Lower lobe of right lung (tissue), 2 donors: ENCODE measurements at regions not wholly inside any gene's neighbourhood (a gene's known extent, or its start where the extent isn't known, plus 50 kb on each side); places are given as distances from the start of the nearest gene placed in this dataset.

ENCODE experiments used
- ATAC-seq, 2 donors: fragments of 200-7000 bp; cut with Tn5 transposase; one replicate each; pipeline ENCODE4 v1.9.1; 2020 to 2022; ENCODE audit warnings: mild to moderate bottlenecking in 2 of 2, moderate library complexity in 2 of 2
- DNase-seq: peaks from one replicate; pipeline ENCODE4 v3.0.0-alpha.2; 2020
- H3K27ac ChIP-seq: fragments of 200-600 bp; one replicate; pipeline ENCODE4 v1.8.0; 2022
- H3K27me3 ChIP-seq: fragments of 200-600 bp; one replicate; pipeline ENCODE4 v1.8.0; 2022; ENCODE audit warnings: low read depth
- H3K36me3 ChIP-seq: fragments of 200-600 bp; one replicate; pipeline ENCODE4 v1.8.0; 2022; ENCODE audit warnings: mild to moderate bottlenecking
- H3K4me1 ChIP-seq: fragments of 200-600 bp; one replicate; pipeline ENCODE4 v1.8.0; 2022
- H3K4me3 ChIP-seq: fragments of 200-600 bp; one replicate; pipeline ENCODE4 v1.8.0; 2022; ENCODE audit warnings: mild to moderate bottlenecking
- H3K9me3 ChIP-seq: fragments of 200-600 bp; one replicate; pipeline ENCODE4 v1.8.0; 2022
- intact Hi-C: fragments of 100-400 bp; cut with DNase I; formaldehyde crosslinking; loops from one replicate; pipeline ENCODE4 v1.11.0; 2022
- TF ChIP-seq, protein P1 (sequence below): fragments of 200-600 bp; IDR thresholded peaks from one replicate; pipeline ENCODE4 v1.8.0; 2022; ENCODE audit warnings: antibody characterized with exemption, mild to moderate bottlenecking
- donor health status: DM: no; HTN: yes; CAD: no; lungs with severe emphysema.

DNA sequence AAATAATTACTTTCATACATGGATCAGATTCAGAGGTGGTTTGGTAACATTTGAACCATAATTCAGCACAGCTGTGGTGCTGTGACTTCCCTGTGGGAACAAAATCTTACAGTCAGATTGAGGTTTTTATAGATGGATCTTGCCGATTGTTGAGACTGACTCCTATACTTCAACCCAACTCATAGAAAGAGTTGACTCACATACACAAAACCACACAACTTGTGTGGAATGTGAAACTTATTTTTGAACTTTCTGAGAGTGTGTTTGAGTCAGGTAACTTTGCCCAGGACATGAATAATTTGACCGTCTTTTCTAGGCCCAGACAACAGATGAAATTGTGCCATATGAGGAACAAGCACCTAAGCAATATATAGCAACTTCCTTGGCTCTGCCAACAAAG is 1152.4 kb upstream of the AMELY start:
- Histone ChIP-seq H3K4me3 (no peak overlapping the region), H3K36me3 (no peaks in the 10 kb centered on the region), H3K27me3 (no peaks in the 10 kb centered on the region), H3K9me3 (no peaks in the 10 kb centered on the region), H3K4me1 (no peaks in the 10 kb centered on the region), H3K27ac (no peak overlapping the region)
- no peak for ATAC-seq
- TF ChIP-seq, protein P1, sequence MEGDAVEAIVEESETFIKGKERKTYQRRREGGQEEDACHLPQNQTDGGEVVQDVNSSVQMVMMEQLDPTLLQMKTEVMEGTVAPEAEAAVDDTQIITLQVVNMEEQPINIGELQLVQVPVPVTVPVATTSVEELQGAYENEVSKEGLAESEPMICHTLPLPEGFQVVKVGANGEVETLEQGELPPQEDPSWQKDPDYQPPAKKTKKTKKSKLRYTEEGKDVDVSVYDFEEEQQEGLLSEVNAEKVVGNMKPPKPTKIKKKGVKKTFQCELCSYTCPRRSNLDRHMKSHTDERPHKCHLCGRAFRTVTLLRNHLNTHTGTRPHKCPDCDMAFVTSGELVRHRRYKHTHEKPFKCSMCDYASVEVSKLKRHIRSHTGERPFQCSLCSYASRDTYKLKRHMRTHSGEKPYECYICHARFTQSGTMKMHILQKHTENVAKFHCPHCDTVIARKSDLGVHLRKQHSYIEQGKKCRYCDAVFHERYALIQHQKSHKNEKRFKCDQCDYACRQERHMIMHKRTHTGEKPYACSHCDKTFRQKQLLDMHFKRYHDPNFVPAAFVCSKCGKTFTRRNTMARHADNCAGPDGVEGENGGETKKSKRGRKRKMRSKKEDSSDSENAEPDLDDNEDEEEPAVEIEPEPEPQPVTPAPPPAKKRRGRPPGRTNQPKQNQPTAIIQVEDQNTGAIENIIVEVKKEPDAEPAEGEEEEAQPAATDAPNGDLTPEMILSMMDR: no peak
- DNase-seq: no peak
- intact Hi-C loops: no loop called here

DNA sequence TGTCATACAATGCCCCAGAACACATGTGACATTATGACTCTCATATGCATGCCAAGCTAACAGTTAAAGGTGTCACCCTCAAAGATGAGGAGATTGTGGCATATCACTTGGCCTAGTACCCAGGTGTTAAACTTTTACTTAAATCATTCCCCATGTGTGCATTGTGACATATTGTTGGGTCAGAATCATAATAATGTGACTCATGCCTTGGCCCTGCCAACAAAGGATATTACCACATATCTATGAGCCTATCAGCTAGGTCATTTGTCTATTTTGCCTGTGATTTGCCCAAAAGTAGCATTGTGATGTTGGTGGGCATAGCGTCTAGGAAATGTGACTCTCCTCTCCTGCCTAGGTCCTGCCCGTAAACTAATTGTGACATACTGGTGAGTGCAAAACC is 1147.1 kb upstream of the AMELY start:
- TF ChIP-seq, protein P1: no peak
- DNase-seq: no peak
- no peaks in the 10 kb centered on the region for H3K9me3 ChIP-seq
- ATAC-seq: no peak
- no peaks in the 10 kb centered on the region for H3K36me3 ChIP-seq
- no peak overlapping the region for H3K27ac ChIP-seq
- H3K4me3 ChIP-seq: no peak overlapping the region
- intact Hi-C loops: no loop called here
- H3K27me3 ChIP-seq: no peaks in the 10 kb centered on the region
- no peaks in the 10 kb centered on the region for H3K4me1 ChIP-seq

DNA sequence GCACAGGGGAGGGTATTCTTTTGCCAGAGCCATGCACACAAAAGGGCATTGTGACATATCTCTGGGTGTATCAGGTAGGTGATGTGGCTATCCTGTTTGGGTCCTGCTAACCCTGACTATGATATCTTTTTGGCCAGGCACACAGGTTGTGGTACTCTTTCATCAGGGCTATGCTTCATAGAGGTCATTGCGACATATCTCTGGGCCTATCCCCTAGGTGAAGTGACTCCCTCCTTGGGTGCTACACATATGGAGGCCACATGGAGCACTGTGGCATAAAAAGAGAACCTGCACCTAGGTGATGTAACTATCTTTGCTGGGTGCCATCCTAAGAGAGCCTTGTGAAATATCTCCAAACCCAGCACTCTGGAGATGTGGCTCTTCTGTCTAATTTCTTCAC is 1139.8 kb upstream of the AMELY start:
- intact Hi-C loops: no loop called here
- Histone ChIP-seq H3K9me3 (no peaks in the 10 kb centered on the region), H3K36me3 (no peaks in the 10 kb centered on the region), H3K4me3 (no peak overlapping the region), H3K27me3 (no peaks in the 10 kb centered on the region), H3K4me1 (no peaks in the 10 kb centered on the region), H3K27ac (no peak overlapping the region)
- DNase-seq (no peak), ATAC-seq (no peak)
- TF ChIP-seq, protein P1: no peak

DNA sequence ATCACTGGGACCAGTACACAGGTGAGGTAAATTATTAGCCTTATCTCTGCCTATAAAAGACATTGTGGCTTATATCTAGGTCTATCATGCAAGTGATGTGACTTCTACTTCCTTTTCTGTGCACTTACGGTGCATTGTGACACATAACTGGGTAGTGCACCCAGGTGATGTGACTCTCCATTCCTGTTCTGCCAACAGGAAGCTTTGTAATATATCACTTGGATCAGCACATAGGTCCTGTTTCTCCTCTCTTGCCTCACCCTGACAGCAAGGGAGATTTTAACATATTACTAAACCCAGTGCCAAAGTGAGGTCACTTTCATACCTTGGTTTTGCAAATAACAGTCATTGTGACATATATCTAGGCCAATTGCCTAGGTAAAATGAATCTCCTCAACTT is 1129.7 kb upstream of the AMELY start:
- no peaks in the 10 kb centered on the region for H3K27me3 ChIP-seq
- no peak for ATAC-seq
- no peak overlapping the region for H3K27ac ChIP-seq
- TF ChIP-seq, protein P1: no peak
- no peaks in the 10 kb centered on the region for H3K9me3 ChIP-seq
- no peaks in the 10 kb centered on the region for H3K4me1 ChIP-seq
- no peak overlapping the region for H3K4me3 ChIP-seq
- DNase-seq: no peak
- no peaks in the 10 kb centered on the region for H3K36me3 ChIP-seq
- intact Hi-C loops: no loop called here

DNA sequence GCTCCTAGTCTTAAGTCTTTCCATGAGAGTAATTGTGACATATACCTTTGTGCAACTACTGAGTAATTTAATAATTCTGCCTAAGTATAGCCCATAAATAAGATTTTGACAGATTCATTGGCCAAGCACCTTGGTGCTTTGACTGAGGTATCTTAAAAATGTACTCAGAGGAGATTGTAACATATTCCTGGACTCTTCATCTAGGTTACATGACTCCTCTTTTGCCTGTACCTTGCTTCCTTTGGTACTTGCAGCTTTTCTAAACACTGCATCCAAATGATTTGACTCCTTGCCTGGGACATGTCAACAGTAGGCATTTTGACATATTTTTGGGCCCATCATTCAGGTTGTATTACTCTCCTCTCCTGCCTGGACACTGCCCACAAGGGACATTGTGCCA is 1125.0 kb upstream of the AMELY start:
- ATAC-seq: no peak
- no peaks in the 10 kb centered on the region for H3K36me3 ChIP-seq
- intact Hi-C loops: no loop called here

More for the DNA sequence above, 1125.0 kb upstream of the AMELY start:
- H3K9me3 ChIP-seq: no peaks in the 10 kb centered on the region
- H3K27ac ChIP-seq: no peak overlapping the region
- no peak overlapping the region for H3K4me3 ChIP-seq
- H3K27me3 ChIP-seq: no peaks in the 10 kb centered on the region
- TF ChIP-seq, protein P1: no peak
- no peaks in the 10 kb centered on the region for H3K4me1 ChIP-seq
- DNase-seq: no peak
